SK-N-SH treated with all-trans-retinoic acid at 6 μM for 48 hours (cell line): ENCODE measurements at regions not wholly inside any gene's neighbourhood (a gene's known extent, or its start where the extent isn't known, plus 50 kb on each side); places are given as distances from the start of the nearest gene placed in this dataset.

Experiments used
- ATAC-seq: fragments of 200-7000 bp; cut with Tn5 transposase; 3 replicates; pipeline ENCODE4 v1.9.1; 2020; ENCODE audit warnings: mild to moderate bottlenecking, moderate library complexity
- ARNTL ChIP-seq: fragments of 450-650 bp; formaldehyde crosslinking; IDR thresholded peaks from 2 replicates; pipeline ENCODE4 v1.5.0; 2020; ENCODE audit warnings: low read depth, mild to moderate bottlenecking, moderate library complexity, borderline replicate concordance
- BACH2 ChIP-seq: fragments of 250-450 bp; sonication (Bioruptor Pico); IDR thresholded peaks from 2 replicates; pipeline ENCODE4 v1.9.0; 2021; ENCODE audit warnings: mild to moderate bottlenecking, borderline replicate concordance
- CSDC2 ChIP-seq: fragments of 250-450 bp; sonication (Bioruptor Pico); IDR thresholded peaks from 2 replicates; pipeline ENCODE4 v1.5.0; 2020; ENCODE audit warnings: mild to moderate bottlenecking, moderate library complexity
- CSRNP3 ChIP-seq: fragments of 250-450 bp; sonication (Bioruptor Pico); IDR thresholded peaks from 2 replicates; pipeline ENCODE4 v1.5.1; 2021; ENCODE audit warnings: mild to moderate bottlenecking, moderate library complexity
- ESRRG ChIP-seq: fragments of 250-450 bp; sonication (Bioruptor Pico); IDR thresholded peaks from 2 replicates; pipeline ENCODE4 v1.6.1; 2021; ENCODE audit warnings: mild to moderate bottlenecking
- GLIS3 ChIP-seq: fragments of 250-450 bp; sonication (Bioruptor Pico); IDR thresholded peaks from 2 replicates; pipeline ENCODE4 v1.5.0; 2020; ENCODE audit warnings: mild to moderate bottlenecking, moderate library complexity
- ISL1 ChIP-seq: fragments of 250-450 bp; sonication (Bioruptor Pico); IDR thresholded peaks from 2 replicates; pipeline ENCODE4 v2.1.2; 2022; ENCODE audit warnings: mild to moderate bottlenecking, moderate library complexity
- OSR1 ChIP-seq: fragments of 250-450 bp; sonication (Bioruptor Pico); IDR thresholded peaks from 2 replicates; pipeline ENCODE4 v1.8.0; 2022; ENCODE audit warnings: moderate library complexity, mild to moderate bottlenecking, inconsistent platforms
- PATZ1 ChIP-seq: fragments of 250-450 bp; sonication (Bioruptor Pico); IDR thresholded peaks from 2 replicates; pipeline ENCODE4 v1.8.0; 2020; ENCODE audit warnings: mild to moderate bottlenecking, moderate library complexity, borderline replicate concordance
- PPARA ChIP-seq: fragments of 250-450 bp; sonication (Bioruptor Pico); IDR thresholded peaks from 2 replicates; pipeline ENCODE4 v1.5.0; 2020; ENCODE audit warnings: mild to moderate bottlenecking, borderline replicate concordance
- SNAI2 ChIP-seq: fragments of 250-450 bp; sonication (Bioruptor Pico); IDR thresholded peaks from 2 replicates; pipeline ENCODE4 v1.5.0; 2020; ENCODE audit warnings: mild to moderate bottlenecking, moderate library complexity
- ZC3H10 ChIP-seq: fragments of 250-450 bp; sonication (Bioruptor Pico); IDR thresholded peaks from 2 replicates; pipeline ENCODE4 v1.5.1; 2021; ENCODE audit warnings: mild to moderate bottlenecking, moderate library complexity
- ZFP3 ChIP-seq: fragments of 250-450 bp; sonication (Bioruptor Pico); IDR thresholded peaks from 2 replicates; pipeline ENCODE4 v1.5.0; 2020; ENCODE audit warnings: mild to moderate bottlenecking, moderate library complexity
- ZFP30 ChIP-seq: fragments of 450-650 bp; formaldehyde crosslinking; IDR thresholded peaks from 2 replicates; pipeline ENCODE4 v1.5.0; 2022; ENCODE audit warnings: mild to moderate bottlenecking, moderate library complexity
- ZNF565 ChIP-seq: fragments of 450-650 bp; formaldehyde crosslinking; conservative IDR thresholded peaks from 2 replicates; pipeline ENCODE4 v1.5.0; 2020; ENCODE audit warnings: low read depth, mild to moderate bottlenecking, moderate library complexity
- ZNF8 ChIP-seq: fragments of 450-650 bp; formaldehyde crosslinking; IDR thresholded peaks from 2 replicates; pipeline ENCODE4 v1.5.0; 2020; ENCODE audit warnings: mild to moderate bottlenecking, moderate library complexity
- TF ChIP-seq, protein P1 (sequence below): fragments of 250-450 bp; sonication (Bioruptor Pico); IDR thresholded peaks from 2 replicates; pipeline ENCODE4 v1.8.0; 2021; ENCODE audit warnings: low read depth, mild to moderate bottlenecking, moderate library complexity, borderline replicate concordance
- TF ChIP-seq, protein P2 (sequence below): fragments of 250-450 bp; sonication (Bioruptor Pico); IDR thresholded peaks from 2 replicates; pipeline ENCODE4 v1.5.0; 2020; ENCODE audit warnings: mild to moderate bottlenecking, moderate library complexity

DNA sequence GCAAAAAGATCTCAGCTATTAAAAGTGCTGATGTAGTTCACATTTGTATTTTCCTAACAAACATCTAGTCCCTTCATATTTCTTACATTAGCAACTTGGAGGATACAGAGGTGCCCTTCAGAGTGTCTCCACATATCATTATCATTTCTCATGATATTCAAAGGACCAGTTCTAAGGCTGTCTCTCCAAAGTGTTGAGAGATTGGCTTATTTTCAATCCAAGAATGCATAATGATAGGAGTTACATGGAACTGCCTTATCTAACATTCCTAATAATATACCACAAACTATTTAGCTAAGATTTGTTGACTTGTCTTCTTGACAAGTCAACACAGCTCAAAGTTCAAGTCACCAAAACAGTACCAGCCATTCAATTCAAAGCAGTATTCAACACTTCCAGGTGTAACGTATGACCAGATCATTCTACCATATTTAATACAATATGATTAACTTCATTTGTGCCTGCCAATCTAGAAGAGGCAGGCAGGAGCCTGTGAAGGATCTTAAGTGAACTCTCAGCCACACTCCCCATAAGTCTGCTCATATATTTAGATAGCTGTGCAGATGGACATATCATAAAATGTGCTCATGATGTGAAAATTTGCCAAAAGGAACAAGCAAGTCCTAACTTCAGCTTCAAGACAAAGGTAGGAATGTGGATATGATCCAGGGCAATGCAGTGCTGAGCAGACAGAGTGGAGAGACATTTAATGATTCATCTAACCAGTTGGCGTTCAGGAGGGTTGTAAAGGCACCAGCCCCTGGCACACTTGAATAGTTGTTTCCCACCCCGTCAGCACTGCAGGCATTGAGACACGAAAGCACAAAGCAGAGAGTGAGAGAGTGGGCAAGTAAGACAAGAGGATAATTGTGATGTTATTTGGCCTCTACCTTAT is 108.3 kb downstream of the MTERF1 start:
- ATAC-seq, result no peak
- TF ChIP-seq ISL1, result peak; percentile 35
- TF ChIP-seq ZNF565 (CRISPR knock-in tag), result no peak
- TF ChIP-seq PATZ1 (CRISPR knock-in tag), result no peak

GRCh38 chr7:91776171-91776570 is 104.3 kb downstream of the MTERF1 start:
- TF ChIP-seq ARNTL (CRISPR knock-in tag) (no peak), ZC3H10 (CRISPR knock-in tag) (no peak), ZNF8 (CRISPR knock-in tag) (no peak), ZFP30 (CRISPR knock-in tag) (no peak), CSRNP3 (CRISPR knock-in tag) (no peak), GLIS3 (CRISPR knock-in tag) (no peak), BACH2 (CRISPR knock-in tag) (no peak), SNAI2 (CRISPR knock-in tag) (no peak), PATZ1 (CRISPR knock-in tag) (no peak), ESRRG (CRISPR knock-in tag) (no peak), ISL1 (no peak), CSDC2 (CRISPR knock-in tag) (no peak)
- TF ChIP-seq, protein P1, sequence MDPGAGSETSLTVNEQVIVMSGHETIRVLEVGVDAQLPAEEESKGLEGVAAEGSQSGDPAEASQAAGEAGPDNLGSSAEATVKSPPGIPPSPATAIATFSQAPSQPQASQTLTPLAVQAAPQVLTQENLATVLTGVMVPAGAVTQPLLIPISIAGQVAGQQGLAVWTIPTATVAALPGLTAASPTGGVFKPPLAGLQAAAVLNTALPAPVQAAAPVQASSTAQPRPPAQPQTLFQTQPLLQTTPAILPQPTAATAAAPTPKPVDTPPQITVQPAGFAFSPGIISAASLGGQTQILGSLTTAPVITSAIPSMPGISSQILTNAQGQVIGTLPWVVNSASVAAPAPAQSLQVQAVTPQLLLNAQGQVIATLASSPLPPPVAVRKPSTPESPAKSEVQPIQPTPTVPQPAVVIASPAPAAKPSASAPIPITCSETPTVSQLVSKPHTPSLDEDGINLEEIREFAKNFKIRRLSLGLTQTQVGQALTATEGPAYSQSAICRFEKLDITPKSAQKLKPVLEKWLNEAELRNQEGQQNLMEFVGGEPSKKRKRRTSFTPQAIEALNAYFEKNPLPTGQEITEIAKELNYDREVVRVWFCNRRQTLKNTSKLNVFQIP (CRISPR knock-in tag), result no peak
- TF ChIP-seq, protein P2, sequence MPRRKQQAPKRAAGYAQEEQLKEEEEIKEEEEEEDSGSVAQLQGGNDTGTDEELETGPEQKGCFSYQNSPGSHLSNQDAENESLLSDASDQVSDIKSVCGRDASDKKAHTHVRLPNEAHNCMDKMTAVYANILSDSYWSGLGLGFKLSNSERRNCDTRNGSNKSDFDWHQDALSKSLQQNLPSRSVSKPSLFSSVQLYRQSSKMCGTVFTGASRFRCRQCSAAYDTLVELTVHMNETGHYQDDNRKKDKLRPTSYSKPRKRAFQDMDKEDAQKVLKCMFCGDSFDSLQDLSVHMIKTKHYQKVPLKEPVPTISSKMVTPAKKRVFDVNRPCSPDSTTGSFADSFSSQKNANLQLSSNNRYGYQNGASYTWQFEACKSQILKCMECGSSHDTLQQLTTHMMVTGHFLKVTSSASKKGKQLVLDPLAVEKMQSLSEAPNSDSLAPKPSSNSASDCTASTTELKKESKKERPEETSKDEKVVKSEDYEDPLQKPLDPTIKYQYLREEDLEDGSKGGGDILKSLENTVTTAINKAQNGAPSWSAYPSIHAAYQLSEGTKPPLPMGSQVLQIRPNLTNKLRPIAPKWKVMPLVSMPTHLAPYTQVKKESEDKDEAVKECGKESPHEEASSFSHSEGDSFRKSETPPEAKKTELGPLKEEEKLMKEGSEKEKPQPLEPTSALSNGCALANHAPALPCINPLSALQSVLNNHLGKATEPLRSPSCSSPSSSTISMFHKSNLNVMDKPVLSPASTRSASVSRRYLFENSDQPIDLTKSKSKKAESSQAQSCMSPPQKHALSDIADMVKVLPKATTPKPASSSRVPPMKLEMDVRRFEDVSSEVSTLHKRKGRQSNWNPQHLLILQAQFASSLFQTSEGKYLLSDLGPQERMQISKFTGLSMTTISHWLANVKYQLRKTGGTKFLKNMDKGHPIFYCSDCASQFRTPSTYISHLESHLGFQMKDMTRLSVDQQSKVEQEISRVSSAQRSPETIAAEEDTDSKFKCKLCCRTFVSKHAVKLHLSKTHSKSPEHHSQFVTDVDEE (CRISPR knock-in tag), result no peak
- no peak for ATAC-seq

DNA sequence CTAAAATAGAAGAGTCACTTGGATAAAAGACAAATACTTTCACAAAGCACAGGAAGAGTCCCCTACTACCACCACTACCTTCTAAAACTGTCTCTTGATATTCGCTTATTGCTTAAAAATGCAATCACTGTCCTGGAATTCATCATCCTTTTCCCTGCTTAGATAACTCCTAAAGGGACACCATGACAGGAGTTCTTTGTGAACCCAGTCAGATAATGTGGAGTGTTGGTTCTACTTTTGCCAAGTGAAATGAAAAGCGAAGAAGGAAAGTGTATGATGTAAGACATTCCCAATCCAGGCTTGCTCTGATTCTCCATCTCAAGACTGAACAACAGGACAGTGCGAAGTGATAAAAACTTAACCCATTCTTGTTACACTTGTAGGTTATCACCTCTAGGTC is 103.0 kb downstream of the MTERF1 start:
- no peak for TF ChIP-seq BACH2 (CRISPR knock-in tag)
- no peak for TF ChIP-seq CSRNP3 (CRISPR knock-in tag)
- no peak for TF ChIP-seq PATZ1 (CRISPR knock-in tag)
- TF ChIP-seq, protein P1 (CRISPR knock-in tag), result no peak
- TF ChIP-seq ZFP3 (CRISPR knock-in tag), result no peak
- no peak for TF ChIP-seq PPARA (CRISPR knock-in tag)
- TF ChIP-seq ZNF565 (CRISPR knock-in tag), result no peak
- TF ChIP-seq OSR1, result no peak
- no peak for TF ChIP-seq ZFP30 (CRISPR knock-in tag)
- ATAC-seq, result no peak
